ENCODE measurements at regions not wholly inside any gene's neighbourhood (a gene's known extent, or its start where the extent isn't known, plus 50 kb on each side); places are given as distances from the start of the nearest gene placed in this dataset.

GRCh38 chrX:63932006-63932405 lies 147.0 kb upstream of the ARHGEF9 start:
- Histone ChIP-seq H4K20me1 (ENCODE audit: control insufficient read depth, extremely low read depth, insufficient read depth, low read length) (no peaks in the 10 kb centered on the region), H3K4me3 (replicated peaks in 1 of 4; ENCODE audit: control extremely low read depth in 1 of 4, insufficient read depth in 1 of 4, low read depth in 3 of 4, low read length in 4 of 4) (no peak overlapping the region)

GRCh38 chrX:63930140-63930539 lies 145.1 kb upstream of the ARHGEF9 start:
- no peak for DNase-seq (ENCODE audit: low read depth in 2 of 2)
- TF ChIP-seq, protein P1, sequence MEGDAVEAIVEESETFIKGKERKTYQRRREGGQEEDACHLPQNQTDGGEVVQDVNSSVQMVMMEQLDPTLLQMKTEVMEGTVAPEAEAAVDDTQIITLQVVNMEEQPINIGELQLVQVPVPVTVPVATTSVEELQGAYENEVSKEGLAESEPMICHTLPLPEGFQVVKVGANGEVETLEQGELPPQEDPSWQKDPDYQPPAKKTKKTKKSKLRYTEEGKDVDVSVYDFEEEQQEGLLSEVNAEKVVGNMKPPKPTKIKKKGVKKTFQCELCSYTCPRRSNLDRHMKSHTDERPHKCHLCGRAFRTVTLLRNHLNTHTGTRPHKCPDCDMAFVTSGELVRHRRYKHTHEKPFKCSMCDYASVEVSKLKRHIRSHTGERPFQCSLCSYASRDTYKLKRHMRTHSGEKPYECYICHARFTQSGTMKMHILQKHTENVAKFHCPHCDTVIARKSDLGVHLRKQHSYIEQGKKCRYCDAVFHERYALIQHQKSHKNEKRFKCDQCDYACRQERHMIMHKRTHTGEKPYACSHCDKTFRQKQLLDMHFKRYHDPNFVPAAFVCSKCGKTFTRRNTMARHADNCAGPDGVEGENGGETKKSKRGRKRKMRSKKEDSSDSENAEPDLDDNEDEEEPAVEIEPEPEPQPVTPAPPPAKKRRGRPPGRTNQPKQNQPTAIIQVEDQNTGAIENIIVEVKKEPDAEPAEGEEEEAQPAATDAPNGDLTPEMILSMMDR (conservative IDR thresholded peaks at IDR 0.05 in 1 of 2, IDR thresholded peaks at IDR 0.05 in 1 of 2; ENCODE audit: low read depth in 1 of 2, low read length in 2 of 2): peak; percentile 1 to 31
- TF ChIP-seq EZH2 (IDR thresholded peaks at IDR 0.05; ENCODE audit: low read length, missing control alignments): no peak

More at GRCh38 chrX:63932006-63932405, 147.0 kb upstream of the ARHGEF9 start:
- Histone ChIP-seq H3K27ac (ENCODE audit: insufficient read depth, low read length) (no peak overlapping the region), H3K9me3 (ENCODE audit: control insufficient read depth, insufficient read depth, low read depth, low read length) (no peaks in the 10 kb centered on the region), H3K9ac (ENCODE audit: insufficient read depth, low read length) (no peak overlapping the region), H3K4me2 (ENCODE audit: extremely low read depth, insufficient read depth, low read length) (no peak overlapping the region), H3K27me3 (ENCODE audit: control insufficient read depth, insufficient read depth, low read length) (no peaks in the 10 kb centered on the region), H2AFZ (ENCODE audit: low read length) (no peak overlapping the region), H3K36me3 (ENCODE audit: control insufficient read depth, insufficient read depth, low read length) (no peaks in the 10 kb centered on the region), H3K4me1 (ENCODE audit: control insufficient read depth, extremely low read depth, insufficient read depth, low read length) (no peaks in the 10 kb centered on the region), H3K79me2 (ENCODE audit: control insufficient read depth, insufficient read depth, low read length) (no peaks in the 10 kb centered on the region)
- no peak for DNase-seq (ENCODE audit: low read depth in 2 of 2)
- TF ChIP-seq, protein P1 (conservative IDR thresholded peaks at IDR 0.05 in 1 of 2, IDR thresholded peaks at IDR 0.05 in 1 of 2; ENCODE audit: low read depth in 1 of 2, low read length in 2 of 2): no peak
- TF ChIP-seq EZH2 (IDR thresholded peaks at IDR 0.05; ENCODE audit: low read length, missing control alignments): no peak

DNA sequence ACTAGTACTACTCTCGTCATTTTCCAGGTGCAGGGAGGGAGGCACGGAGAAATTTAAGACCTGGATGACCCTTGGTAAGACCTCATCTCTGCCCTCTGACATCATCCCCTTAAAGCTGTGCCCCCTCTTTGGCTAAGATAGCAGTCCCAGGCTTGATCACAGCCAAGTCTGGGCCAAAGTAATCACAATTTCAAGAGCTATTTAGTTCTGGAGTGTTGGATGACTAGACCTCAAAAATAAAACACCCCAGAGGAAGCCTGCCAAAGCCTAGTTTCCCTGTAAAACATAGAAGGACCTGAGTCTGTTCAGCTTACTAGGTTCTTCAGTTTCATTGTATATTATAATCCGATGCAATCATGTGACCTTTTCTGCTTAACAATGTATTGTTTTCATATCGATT lies 144.6 kb upstream of the ARHGEF9 start:
- Histone ChIP-seq H4K20me1 (ENCODE audit: control insufficient read depth, extremely low read depth, insufficient read depth, low read length) (no peaks in the 10 kb centered on the region), H3K36me3 (ENCODE audit: control insufficient read depth, insufficient read depth, low read length) (no peaks in the 10 kb centered on the region), H2AFZ (ENCODE audit: low read length) (no peak overlapping the region), H3K9ac (ENCODE audit: insufficient read depth, low read length) (no peak overlapping the region), H3K79me2 (ENCODE audit: control insufficient read depth, insufficient read depth, low read length) (no peaks in the 10 kb centered on the region), H3K27ac (ENCODE audit: insufficient read depth, low read length) (no peak overlapping the region), H3K9me3 (ENCODE audit: control insufficient read depth, insufficient read depth, low read depth, low read length) (no peaks in the 10 kb centered on the region), H3K4me3 (replicated peaks in 1 of 4; ENCODE audit: control extremely low read depth in 1 of 4, insufficient read depth in 1 of 4, low read depth in 3 of 4, low read length in 4 of 4) (no peak overlapping the region), H3K4me1 (ENCODE audit: control insufficient read depth, extremely low read depth, insufficient read depth, low read length) (no peaks in the 10 kb centered on the region), H3K27me3 (ENCODE audit: control insufficient read depth, insufficient read depth, low read length) (no peaks in the 10 kb centered on the region), H3K4me2 (ENCODE audit: extremely low read depth, insufficient read depth, low read length) (no peak overlapping the region)
- TF ChIP-seq, protein P1 (conservative IDR thresholded peaks at IDR 0.05 in 1 of 2, IDR thresholded peaks at IDR 0.05 in 1 of 2; ENCODE audit: low read depth in 1 of 2, low read length in 2 of 2): no peak
- TF ChIP-seq EZH2 (IDR thresholded peaks at IDR 0.05; ENCODE audit: low read length, missing control alignments): no peak
- DNase-seq (ENCODE audit: low read depth in 2 of 2): no peak

More at GRCh38 chrX:63930140-63930539, 145.1 kb upstream of the ARHGEF9 start:
- Histone ChIP-seq H2AFZ (ENCODE audit: low read length) (no peak overlapping the region), H4K20me1 (ENCODE audit: control insufficient read depth, extremely low read depth, insufficient read depth, low read length) (no peaks in the 10 kb centered on the region), H3K79me2 (ENCODE audit: control insufficient read depth, insufficient read depth, low read length) (no peaks in the 10 kb centered on the region), H3K9ac (ENCODE audit: insufficient read depth, low read length) (no peak overlapping the region), H3K4me2 (ENCODE audit: extremely low read depth, insufficient read depth, low read length) (no peak overlapping the region), H3K27ac (ENCODE audit: insufficient read depth, low read length) (no peak overlapping the region), H3K36me3 (ENCODE audit: control insufficient read depth, insufficient read depth, low read length) (no peaks in the 10 kb centered on the region), H3K4me1 (ENCODE audit: control insufficient read depth, extremely low read depth, insufficient read depth, low read length) (no peaks in the 10 kb centered on the region), H3K27me3 (ENCODE audit: control insufficient read depth, insufficient read depth, low read length) (no peaks in the 10 kb centered on the region), H3K9me3 (ENCODE audit: control insufficient read depth, insufficient read depth, low read depth, low read length) (no peaks in the 10 kb centered on the region), H3K4me3 (replicated peaks in 1 of 4; ENCODE audit: control extremely low read depth in 1 of 4, insufficient read depth in 1 of 4, low read depth in 3 of 4, low read length in 4 of 4) (no peak overlapping the region)
